Fibroblast of mammary gland (primary cell): ENCODE measurements at regions not wholly inside any gene's neighbourhood (a gene's known extent, or its start where the extent isn't known, plus 50 kb on each side); places are given as distances from the start of the nearest gene placed in this dataset.
A peak's percentile ranks its signal among the peaks of the same experiment; 100 is the strongest.

Experiments used
- DNase-seq: peaks from one replicate; pipeline ENCODE4 v3.0.0-alpha.2; 2010; ENCODE audit warnings: low read depth
- H3K4me3 ChIP-seq: 2 replicates; pipeline ENCODE4 v1.5.1; 2011; ENCODE audit warnings: low read depth, mild to moderate bottlenecking, low read length, moderate library complexity; ENCODE audit not compliant: control insufficient read depth
- TF ChIP-seq, protein P1 (sequence below): conservative IDR thresholded peaks from 2 replicates; pipeline ENCODE4 v1.5.1; 2011; ENCODE audit warnings: low read depth, low read length, inconsistent platforms; ENCODE audit not compliant: control insufficient read depth, insufficient read depth

DNA sequence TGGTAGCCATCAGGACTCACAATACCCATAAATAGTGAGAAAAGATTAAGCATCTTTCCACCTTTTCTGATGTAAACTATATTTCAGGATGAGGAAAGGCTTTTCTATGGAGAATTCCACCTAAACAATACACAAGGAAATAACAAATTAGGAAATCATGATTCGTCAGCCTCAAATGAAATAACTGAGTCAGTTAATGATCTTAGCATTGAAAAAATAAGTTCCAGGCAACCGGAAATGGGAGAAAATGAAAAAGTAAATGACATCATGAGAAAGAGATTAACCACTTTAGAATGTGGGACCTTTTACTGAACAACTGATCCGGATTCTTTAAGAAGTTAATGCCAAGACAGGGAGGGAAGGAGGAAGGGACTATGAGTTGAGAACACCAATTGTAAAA, 742.3 kb downstream of the TNS3 start:
- H3K4me3 ChIP-seq = no peak overlapping the region
- peak; percentile 82 for DNase-seq
- TF ChIP-seq, protein P1, sequence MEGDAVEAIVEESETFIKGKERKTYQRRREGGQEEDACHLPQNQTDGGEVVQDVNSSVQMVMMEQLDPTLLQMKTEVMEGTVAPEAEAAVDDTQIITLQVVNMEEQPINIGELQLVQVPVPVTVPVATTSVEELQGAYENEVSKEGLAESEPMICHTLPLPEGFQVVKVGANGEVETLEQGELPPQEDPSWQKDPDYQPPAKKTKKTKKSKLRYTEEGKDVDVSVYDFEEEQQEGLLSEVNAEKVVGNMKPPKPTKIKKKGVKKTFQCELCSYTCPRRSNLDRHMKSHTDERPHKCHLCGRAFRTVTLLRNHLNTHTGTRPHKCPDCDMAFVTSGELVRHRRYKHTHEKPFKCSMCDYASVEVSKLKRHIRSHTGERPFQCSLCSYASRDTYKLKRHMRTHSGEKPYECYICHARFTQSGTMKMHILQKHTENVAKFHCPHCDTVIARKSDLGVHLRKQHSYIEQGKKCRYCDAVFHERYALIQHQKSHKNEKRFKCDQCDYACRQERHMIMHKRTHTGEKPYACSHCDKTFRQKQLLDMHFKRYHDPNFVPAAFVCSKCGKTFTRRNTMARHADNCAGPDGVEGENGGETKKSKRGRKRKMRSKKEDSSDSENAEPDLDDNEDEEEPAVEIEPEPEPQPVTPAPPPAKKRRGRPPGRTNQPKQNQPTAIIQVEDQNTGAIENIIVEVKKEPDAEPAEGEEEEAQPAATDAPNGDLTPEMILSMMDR = no peak

DNA sequence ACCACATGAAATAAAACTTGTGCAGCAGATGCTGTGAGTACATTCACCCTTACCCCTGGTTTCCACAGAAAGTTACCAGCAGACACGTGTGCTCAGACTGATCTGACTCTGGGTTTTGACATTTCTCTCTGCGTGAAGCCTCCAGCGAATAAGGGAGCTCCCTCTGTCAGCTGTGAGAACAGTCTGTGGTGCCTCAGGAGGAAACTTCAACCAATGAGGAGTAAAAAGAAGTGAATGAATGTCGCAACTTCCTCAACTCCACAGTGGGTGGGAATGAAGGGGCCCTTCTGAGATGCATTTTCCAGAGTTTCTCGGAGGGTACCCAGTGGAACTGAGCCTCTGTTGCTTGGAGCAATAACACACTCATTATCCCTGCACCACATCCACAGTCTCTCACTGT, 743.4 kb downstream of the TNS3 start:
- TF ChIP-seq, protein P1 = no peak
- no peak for DNase-seq
- H3K4me3 ChIP-seq = no peak overlapping the region

DNA sequence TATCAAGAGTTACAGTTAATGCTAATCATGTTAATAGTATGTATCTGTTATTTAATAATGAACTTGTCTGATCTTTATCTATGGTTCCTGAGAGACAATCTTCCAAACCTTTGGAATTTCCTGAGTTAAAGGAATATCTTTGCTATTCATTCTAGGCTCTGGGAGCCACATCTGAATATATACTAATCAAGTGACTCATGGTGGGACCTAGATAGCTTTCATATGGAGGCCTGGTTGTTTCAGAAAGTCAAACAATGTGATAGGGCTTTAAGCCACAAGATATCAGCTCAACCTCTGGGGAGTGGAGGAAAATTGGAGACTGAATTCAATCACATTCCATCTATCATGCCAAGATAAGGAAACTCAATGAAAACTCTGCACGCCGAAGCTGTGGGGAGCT, 746.4 kb downstream of the TNS3 start:
- no peak overlapping the region for H3K4me3 ChIP-seq
- DNase-seq = no peak
- TF ChIP-seq, protein P1 = no peak

DNA sequence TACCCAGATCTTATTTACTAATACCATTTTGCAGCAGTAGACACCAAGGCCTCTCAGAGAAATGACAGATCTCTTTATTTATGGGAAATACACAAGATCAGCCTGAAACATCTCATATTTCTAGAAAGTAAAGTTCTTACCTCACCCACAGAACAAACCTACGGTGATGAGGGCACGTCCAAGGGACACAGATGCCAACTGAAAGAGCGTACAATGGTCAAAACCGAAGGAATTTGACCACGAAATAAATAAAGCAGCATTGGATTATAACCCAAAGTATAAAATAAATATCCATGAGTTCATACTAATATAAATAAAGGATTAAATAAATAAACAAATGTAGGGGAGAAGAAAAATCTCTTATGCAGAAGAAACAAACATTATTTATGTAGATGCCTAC, 747.0 kb downstream of the TNS3 start:
- H3K4me3 ChIP-seq = no peak overlapping the region
- DNase-seq = no peak
- TF ChIP-seq, protein P1 = no peak

DNA sequence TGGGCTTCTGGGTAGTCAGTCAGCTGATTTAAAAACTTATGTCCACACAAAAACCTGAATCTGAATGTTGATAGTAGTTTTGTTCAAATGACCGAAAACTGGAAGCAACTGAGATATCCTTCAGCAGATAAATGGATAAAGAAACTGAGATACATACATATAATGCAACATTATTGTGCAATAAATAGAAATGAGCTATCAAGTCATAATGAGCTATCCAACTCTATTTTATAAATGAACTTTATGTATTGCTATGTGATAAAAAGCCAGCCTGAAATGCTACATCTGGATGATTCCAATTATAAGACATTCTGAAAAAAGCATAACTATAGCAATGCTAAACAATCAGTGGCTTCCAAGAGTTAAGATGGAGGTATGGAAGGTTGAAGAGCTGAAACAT, 748.7 kb downstream of the TNS3 start:
- no peak for DNase-seq
- H3K4me3 ChIP-seq = no peak overlapping the region
- TF ChIP-seq, protein P1 = no peak

DNA sequence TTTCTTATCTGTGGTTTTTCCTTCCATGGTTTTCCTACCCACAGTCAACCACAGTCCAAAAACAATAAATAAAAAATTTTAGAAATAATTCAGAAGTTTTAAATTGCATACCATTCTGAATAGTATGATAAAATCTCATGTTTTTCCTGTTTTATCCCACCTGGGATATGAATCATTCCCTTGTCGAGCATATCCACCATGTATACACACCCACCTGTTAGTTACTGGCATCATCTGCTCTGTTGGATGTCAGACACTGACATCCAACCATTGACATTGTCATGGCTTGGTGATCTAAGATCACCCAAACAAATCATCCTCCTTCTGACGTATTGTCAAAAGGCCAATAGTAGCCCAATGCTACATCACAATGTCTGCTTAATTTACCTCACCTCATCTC, 749.8 kb downstream of the TNS3 start:
- TF ChIP-seq, protein P1 = no peak
- DNase-seq = no peak
- H3K4me3 ChIP-seq = no peak overlapping the region

DNA sequence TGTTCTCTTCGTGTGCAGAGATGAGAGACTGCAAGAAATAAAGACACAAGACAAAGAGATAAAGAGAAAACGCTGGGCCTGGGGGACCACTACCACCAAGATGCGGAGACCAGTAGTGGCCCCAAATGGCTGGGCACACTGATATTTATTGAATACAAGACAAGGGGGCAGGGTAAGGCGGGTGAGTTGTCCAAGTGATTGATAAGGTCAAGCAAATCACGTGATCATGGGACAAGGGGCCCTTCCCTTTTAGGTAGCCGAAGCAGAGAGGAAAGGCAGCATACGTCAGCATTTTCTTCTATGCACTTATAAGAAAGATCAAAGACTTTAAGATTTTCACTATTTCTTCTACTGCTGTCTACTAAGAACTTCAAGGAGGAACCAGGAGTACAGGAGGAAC, 762.1 kb downstream of the TNS3 start:
- TF ChIP-seq, protein P1 = no peak
- no peak overlapping the region for H3K4me3 ChIP-seq
- no peak for DNase-seq
